GM18861 (cell line): ENCODE measurements at regions not wholly inside any gene's neighbourhood (a gene's known extent, or its start where the extent isn't known, plus 50 kb on each side); places are given as distances from the start of the nearest gene placed in this dataset.
"Not testable (repeated sequence)": the region's sequence is repeated elsewhere in the genome, so short reads cannot be mapped to it uniquely, and the experiment has no call there.

Experiments used
- ATAC-seq: cut with Tn5 transposase; IDR thresholded peaks from one replicate; pipeline ENCODE4 v1.9.1; 2021; ENCODE audit not compliant: unreplicated experiment

DNA sequence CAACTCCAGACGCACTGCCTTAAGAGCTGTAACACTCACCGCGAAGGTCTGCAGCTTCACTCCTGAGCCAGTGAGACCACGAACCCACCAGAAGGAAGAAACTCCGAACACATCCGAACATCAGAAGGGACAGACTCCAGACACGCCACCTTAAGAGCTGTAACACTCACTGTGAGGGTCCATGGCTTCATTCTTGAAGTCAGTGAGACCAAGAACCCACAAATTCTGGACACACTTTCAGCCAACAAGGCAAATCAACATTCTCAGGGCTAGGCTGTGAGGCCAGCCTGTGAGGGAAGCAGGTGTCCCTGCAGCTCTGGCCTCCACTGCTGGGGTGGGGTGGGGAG is 275.3 kb downstream of the ADGRD1 start:
- ATAC-seq = not testable (repeated sequence)

DNA sequence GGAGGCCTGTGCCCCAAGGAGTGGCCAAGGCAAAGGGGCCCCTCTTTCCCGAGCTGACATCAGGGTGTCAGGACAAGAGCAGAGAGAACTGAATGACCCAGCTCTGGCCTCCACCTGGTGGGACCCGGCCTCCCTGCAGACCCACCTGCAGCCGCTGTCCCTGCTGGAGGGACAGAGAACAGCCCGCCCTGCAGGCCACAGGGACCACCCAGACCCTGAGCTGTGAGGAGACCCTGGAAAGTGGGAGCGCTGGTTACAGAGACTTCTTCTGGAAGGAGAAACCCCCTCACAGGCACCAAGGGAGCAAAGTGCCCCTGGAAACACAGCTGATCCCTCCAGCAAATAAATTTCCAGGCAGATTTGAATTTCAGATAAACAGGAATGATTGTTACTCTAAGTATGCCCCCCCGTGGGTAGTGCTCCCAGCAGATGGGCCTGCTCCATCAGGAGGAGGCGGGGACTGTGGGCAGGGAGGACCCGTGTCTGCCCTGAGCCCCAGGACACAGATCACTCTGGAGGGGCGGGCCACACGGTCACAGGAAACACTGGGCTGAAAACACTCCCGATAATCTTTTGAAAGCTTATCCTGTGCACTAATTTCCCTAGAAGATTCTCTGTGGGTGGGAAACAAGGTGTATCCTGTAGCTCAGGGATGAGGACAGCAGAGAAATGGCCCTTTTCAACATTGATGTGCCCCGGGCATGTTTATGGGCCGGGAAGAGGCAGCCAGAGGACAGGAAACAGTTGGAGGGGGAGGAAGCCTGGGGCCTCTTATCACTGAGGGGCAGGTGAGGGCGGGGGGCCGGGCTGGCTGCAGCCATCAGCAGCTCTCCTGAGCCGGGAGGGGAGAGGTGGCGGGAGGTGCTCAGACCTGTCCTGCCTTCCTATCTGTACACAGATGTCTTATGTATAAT is 276.0 kb downstream of the ADGRD1 start:
- no peak for ATAC-seq

DNA sequence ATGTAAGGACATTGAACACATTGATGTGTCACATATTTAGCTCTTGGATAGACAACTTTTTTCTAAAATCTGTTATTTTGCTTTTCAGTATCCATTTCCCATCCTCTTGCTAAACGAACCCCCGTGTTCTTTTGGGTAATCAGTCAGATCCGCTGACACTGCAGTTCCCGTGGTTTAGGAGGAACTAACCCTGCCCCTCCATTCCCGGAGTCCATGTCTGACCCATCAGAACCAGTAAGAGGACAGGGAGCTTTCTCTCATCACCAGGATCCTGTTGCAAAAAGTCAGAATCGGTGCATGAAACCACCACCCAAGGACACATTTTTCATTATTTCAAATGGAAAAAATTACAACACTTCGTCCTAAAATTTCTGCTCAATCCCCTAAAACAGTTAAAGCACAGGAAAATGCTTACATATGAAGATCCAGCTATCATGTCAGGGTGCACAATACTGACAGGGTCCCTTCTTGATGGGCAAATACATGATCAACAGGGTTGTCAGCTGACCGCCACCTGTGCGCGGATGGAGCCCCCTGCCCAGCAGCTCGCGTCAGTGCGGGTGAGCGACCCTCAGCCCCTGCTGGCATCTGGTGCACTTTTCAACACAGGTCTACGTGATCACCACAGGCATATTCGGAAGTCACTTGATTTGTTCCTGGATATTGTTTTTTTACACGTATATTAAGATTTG is 276.8 kb downstream of the ADGRD1 start:
- no peak for ATAC-seq

DNA sequence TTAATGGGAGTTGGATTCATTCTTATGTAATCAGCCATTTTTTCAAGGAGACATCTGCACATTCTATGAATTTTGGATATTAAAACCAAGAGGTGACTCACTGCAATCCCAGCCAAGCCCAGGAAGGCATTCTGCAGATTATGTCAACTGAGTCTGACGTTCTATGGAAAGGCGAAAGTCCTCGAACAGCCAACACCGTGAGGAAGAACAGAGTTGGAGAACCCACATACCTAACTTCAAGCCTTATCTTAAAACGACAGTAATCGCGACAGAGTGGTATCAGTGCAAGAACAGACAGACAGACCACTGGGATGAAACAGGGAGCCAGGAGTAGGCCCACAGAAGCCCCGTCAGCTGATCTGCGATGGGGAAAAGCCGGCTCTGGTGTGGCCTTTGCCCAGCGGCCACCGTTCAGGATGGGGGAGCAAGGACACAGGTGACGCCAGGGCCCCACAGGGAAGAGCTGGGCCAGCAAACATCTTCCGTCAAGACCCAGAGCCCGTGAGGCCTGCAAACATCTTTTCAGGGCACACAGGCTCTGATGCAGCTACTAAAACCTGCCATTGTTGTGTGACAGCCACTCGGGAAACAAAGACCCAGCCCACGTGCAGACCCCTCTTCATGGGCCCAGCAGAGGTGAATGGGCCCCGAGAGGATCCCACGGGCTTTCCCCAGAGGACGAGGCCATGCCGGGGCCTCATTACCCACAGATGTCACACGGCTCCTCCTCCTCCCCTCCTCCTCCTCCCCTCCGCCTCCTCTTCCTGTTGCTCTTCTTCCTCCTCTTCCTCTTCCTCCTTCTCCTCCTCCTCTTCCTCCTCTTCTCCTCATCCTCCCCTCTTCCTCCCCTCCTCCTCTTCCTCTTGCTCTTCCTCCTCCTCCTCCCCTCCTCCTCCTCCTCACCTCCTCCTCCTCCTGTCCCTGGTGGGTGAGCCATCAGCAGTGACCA is 277.6 kb downstream of the ADGRD1 start:
- ATAC-seq = no peak

DNA sequence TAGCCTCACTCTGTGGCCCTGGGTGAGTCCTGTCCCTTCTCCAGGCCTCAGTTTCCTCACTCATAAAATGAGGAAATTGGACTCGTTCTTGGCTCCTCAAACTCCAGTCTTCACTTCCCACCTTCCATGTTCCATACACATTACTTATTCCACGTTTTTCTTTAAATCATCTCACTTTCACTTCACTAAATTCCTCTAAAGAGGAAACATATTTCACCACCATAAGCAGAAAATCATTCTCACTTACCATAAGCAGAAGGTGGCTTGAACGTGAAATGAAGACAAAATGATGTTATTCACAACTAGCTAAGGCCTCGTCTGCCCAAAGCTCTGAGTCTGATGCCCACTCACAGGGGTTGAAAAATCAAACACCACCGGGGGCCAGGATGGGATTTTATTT is 278.3 kb downstream of the ADGRD1 start:
- no peak for ATAC-seq

DNA sequence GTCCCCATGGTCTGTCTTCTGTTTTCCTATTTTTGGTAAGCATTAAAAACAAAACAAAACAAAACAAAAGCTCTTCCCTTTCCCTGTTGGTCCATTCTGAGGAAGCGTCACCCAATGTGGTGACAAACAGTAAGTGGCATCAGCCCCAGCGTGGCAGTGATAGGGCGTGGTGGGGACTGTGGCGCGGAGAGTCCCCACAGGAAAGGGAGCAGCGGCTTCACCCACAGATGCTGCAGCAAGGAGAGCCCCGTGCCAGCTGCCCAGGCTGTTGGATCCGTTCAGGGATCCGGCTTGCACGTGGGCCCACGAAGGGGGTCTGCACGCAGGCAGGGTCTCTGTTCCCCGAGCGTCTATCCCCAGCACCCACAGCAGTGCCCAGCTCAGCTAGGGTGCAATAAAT is 279.2 kb downstream of the ADGRD1 start:
- ATAC-seq = not testable (repeated sequence)

DNA sequence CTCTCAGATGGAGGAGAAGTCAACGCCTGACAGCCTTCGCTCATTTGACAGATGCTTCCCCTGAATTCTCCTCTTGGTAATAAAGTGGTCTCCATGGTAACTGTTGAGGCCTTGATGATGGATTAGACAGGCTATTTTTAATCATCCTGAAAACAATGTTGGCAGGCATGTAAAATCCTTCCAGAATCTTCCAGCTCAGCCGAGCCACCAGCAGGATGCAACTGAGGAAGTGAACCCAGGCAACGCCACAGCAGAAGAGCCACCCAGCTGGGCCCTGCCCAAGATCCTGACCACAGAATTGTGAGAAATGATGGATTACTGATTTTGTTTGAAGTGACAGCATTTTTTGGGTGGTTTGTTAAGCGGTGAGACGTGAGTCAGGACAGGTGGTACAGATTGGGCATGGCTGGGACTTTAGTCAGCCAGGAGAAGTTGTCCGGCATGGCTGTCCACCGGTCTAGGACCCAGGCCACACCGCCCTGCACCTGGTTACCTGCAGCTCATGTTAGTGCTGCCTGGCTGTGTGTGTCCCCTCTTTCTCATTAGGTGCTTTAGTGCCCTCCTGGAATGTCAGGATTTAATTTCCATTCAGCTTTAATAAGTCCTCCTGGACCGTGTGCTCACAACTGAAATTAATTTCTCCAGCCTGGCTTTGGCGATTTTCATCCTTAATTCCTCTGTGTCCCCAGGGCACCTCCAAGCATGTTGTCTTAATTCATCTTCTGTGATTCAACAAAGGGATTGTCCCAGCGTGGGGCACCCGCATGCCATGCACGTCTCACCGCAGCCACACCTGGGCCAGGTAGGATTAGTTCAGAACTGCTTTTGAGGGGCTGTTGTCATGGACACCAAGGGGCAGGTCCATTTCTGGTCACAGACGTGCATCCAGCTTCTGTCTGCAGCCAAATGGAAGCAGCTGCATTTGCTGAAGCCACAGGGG is 280.4 kb downstream of the ADGRD1 start:
- ATAC-seq = not testable (repeated sequence)

DNA sequence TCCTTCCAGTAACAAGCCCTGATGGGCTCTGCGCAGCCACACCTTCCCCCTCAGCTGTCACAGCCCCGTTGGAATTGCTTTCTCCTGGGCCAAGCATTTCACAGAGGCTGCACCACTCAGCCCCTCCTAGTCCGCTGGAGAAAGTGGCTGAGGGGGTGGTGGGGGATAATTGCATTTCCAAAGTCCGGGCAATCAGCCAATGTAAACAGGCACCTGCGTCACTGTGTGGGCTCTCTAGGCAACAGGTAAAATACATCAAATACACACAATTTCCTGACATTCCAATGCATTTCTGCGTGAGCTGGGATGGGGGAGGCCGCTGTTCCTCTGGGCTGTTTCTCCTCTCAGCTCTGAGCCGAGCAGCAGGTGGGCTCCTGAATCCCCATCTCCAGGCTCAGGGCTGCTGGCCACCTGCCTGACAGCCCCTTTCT is 281.1 kb downstream of the ADGRD1 start:
- ATAC-seq = not testable (repeated sequence)

DNA sequence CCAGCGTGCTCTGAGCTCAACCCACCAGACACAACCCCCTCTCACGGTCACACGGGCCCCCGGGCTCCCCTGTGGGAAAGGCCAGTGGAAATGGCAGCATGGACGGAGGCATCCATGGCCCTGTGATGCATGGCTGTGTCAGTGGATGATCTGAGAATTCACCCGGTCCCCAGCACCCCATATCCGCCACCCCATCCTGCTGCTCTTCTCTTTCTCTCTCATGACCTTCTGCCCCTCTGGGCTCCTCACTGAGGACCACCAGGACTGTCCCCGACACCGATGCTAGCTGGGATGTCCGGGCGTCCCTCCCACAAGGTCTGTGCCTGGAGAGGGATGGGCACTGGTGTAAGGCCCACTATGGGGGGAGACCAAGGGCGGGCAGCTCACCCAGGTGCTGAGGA is 282.2 kb downstream of the ADGRD1 start:
- no peak for ATAC-seq

DNA sequence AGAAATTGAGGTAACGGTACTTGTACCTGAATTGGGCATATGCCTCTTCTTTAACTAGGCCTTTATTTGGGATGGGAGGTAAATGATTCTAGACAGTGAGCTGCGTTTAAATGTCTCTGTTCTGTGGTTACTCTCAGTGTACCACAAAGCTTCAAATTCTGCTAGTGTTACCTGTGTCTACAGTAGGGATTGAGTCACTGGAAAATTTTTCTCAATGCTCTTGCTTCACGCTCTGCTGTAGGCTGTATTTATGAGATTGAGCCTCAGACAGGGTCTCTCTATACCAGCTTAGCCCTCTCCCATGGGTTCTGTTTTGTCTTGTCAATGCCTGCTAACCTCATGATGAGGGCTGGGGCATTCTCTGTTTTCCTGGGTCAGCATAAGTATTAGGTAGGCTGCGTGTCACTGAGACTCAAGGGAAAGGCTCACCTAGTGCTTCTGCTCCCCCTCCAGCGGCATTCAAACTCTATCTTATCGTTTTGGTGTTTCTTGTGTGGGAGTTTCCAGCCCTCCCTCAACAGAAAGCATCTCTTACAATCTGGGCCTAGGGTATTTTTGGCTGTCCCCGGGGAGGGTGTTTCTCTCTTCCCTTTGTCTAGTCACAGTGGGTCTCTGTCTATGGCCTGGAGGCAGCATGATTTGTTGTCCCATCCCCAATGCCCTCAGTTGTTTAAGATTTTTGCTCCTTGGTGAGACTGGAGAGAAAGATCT is 285.8 kb downstream of the ADGRD1 start:
- ATAC-seq = peak; percentile 51

DNA sequence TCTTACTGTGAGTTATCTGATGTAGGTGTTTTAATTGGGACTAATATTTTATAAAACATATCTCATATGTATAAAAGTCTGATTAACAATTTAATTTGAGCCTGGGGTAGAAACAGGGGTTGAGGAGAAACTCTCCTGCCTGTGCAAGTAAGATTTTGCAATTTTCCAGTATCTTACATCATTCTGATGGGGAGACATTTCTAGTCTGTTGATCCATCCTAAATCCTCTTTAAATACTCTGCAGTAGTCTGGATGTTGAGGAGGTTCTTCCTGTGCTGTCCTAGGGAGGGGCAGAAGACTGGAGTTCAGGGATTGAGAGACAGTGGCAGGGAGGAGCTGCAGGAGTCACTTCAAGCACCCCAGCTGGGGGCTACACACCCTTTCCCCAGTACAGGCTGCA is 287.8 kb downstream of the ADGRD1 start:
- no peak for ATAC-seq

DNA sequence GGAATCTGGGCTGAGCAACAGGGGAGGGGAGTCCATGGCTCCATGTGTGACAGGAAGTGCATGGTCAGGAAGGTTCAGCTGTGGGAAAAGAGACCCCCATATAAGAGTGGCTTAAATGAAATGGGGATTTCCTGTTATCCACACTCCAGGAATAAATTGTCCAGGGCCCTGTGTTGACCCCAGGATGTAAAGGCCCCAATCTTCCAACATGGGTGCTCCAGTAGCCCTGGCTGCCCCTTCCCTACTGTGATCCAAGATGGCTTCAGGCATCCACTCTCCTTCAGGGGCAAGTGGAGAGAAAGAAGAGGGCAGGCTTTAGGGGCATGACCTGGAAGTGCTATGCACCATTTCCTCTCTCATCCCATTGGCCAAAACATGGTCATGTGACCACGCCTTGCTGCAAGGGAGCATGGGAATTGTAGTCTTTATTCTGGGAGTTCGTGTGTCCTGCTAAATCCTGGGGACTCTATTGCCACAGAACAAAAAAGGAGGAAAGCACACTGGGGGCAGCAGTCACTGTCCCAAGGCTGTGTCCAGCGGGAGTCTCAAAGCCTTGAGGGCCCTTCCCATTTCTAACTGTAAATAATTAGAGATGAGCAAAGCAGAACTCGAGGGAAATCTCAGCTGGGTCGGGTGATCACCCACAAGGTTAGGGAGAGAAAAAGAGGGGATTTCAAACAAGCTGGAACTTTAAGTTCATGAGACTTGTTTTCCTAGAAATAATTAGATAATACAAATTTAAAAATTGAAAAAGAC is 289.2 kb downstream of the ADGRD1 start:
- ATAC-seq = no peak

DNA sequence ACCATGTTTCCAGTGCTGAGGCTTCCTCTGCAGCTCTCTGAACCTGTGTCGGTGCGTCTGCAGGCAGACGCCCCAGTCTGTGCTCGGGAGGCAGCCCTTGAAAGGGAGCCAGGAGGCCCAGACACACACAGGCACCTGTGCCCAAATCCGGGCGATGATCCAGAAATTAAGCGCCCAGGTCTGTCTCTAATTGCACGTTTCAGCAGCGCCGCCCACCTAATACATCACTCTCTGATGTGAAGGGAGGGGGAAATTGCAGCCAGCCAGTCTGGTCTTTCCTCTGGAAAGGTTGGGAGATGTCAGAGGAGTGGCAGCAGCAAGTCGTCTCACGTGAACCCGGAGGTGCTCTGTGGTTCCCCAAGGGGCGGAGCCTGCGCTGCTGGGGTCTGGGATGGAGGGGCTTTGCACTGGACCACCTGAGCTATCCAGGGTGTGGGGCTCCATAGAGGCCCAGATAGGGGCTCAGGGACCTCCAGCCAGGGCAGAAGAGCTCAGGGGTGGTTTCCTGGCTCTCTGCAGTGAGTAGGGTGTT is 290.5 kb downstream of the ADGRD1 start:
- ATAC-seq = not testable (repeated sequence)

DNA sequence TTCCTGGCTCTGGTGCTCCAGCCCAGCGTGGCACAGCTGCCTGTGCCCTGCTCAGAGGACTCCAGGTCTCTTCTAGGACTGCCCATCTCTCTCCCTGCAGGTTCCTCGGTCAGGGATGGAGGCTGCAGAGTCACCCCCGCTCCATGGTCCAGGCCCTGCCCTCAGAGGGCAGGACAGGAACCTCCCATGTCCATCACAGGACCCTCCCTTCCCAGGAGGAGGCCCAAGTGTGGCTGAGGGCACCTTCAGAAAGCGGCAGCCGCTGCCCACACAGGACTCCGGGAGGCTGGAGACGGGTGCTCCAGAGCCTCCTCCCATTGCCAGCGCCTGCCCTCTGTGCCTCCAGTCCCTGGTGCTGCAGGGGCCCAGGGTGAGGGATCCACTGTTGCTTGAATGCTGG is 291.5 kb downstream of the ADGRD1 start:
- ATAC-seq = not testable (repeated sequence)

DNA sequence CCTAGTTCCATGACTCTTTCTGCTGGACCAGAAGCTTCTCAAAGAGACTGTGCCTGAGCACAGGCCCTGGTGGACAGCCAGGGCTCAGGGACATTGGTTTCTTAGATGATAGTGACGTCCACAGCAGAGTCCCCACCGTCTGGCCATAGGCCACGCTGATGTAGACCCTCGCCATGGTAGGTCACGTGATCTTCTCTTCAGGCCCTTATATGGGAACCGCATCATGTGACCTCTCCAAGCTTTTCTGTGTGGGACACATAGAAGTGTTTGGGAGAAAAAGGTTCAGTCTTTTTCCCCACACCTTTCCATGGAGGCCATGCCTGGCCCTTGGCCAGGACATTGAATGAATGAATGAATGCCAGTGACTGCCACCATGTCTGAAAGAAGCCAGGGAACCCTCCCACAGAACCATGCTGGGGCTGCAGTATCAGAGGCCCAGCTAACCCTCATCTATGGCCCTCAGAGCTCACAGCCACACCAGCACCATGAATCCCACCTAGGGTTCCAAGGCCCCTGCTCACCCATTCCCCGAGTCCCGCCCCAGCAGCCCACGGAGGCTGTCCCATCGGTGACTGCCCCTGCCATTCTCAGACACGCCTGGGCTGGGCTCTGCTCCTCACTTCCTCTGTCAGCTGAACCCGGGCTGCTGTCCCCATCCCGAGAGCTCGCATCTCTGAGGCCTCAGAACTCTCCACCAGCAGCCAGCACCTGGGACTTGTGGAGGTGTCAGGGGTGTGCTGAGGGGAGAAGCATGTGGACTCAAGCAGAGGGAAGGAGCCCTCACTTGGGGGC is 292.1 kb downstream of the ADGRD1 start:
- ATAC-seq = no peak

DNA sequence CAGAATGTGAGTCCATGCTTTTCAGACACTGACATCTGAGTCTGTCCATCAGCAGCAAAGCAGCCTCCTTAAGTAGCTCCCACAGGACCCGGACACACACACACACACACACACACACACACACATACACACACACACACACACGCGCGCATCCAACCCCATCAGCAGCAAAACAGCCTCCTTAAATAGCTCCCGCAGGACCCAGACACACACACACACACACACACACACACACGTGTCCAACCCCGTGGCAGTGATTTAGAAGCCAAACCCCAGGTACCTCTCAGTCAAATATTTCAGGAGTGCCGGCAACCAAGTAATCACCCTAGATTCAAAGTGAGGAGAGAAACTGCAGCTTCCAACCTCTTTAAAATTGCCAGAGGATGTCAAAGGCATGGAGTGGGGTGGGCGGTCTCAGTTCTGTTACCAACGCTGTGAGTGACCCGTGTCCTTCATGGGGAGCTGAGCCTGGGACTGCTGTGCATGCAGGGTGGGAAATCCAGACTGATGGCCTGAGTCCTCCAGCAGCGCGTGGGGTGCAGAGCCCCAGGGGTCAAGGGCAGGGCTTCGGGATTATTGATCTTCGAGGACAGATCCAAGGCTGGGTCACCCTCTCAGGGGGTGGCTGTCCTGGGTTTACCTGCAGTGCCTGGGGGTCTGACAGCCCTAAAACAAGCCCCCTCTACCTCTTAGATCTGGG is 293.5 kb downstream of the ADGRD1 start:
- not testable (repeated sequence) for ATAC-seq

DNA sequence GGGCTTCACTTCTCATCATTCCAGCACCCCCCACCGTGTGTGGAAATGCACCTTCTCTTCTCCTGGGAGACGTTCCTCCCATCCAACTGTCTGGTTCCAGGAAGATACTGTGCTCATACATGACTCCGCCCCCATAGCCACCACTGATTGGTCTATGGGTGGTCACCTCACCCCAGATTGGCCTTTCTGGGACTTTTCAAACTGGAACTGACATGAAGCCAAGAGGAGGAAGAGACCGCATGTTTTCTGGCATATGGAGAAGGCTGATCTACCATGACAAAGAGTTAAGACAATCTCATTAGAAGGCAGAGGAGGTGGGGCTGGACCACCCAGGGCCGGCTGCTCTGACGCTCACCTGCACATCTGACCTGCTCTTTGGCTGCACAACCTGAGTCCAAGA is 294.2 kb downstream of the ADGRD1 start:
- ATAC-seq = not testable (repeated sequence)
